ENCODE measurements at regions not wholly inside any gene's neighbourhood (a gene's known extent, or its start where the extent isn't known, plus 50 kb on each side); places are given as distances from the start of the nearest gene placed in this dataset.

DNA sequence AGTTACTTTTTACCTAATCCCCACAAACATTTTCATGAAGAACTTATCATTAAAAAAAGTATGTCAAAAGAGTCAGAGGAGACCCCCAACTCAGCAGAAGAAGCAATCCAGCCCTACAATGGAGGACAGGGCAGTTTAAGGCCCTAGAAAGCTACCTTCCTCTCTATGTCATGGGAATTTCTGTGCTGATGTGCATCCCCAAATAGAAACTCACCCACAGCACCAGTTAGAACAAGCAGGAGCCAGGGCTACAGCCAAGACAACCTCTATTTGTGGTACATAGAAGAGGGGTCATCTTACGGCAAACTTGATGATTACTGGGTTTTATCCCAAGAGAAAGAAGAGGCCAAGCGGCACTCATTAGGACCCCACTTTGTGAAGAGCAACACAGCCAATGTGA, 160.9 kb upstream of the CCDC150 start:
- H3K4me2 ChIP-seq (ENCODE audit: low read length), result no peak overlapping the region
- no peak overlapping the region for H3K27ac Mint-ChIP-seq (ENCODE audit: unreplicated experiment)
- H3K27ac ChIP-seq (ENCODE audit: low read depth, low read length), result no peak overlapping the region
- H3K9me3 ChIP-seq (ENCODE audit: insufficient read depth, low read depth, low read length), result no peaks in the 10 kb centered on the region
- H3K36me3 Mint-ChIP-seq (ENCODE audit: low read depth, unreplicated experiment), result no peaks in the 10 kb centered on the region
- H2AFZ ChIP-seq (ENCODE audit: low read depth, low read length), result no peak overlapping the region
- H3K4me1 ChIP-seq (ENCODE audit: insufficient read depth, low read length), result peaks cover 11% of the 10 kb centered on the region
- H3K27me3 ChIP-seq (ENCODE audit: insufficient read depth, low read length), result no peaks in the 10 kb centered on the region
- peaks cover 17% of the 10 kb centered on the region for H3K4me1 Mint-ChIP-seq (ENCODE audit: low read depth, unreplicated experiment)
- no peaks in the 10 kb centered on the region for H4K20me1 ChIP-seq (ENCODE audit: insufficient read depth, low read length)
- peaks cover 4% of the 10 kb centered on the region for H3K27me3 Mint-ChIP-seq (ENCODE audit: low read depth, unreplicated experiment)
- FAIRE-seq (no peak), DNase-seq (ENCODE audit: low read depth) (no peak)
- TF ChIP-seq CTCF (IDR thresholded peaks at IDR 0.05; ENCODE audit: insufficient read depth, low read depth, low read length) (no peak), EZH2 (IDR thresholded peaks at IDR 0.05; ENCODE audit: insufficient read depth, low read length) (no peak)
- H3K9me3 Mint-ChIP-seq (ENCODE audit: unreplicated experiment), result peaks cover 2% of the 10 kb centered on the region
- H3K4me3 Mint-ChIP-seq (ENCODE audit: unreplicated experiment), result no peak overlapping the region
- no peak overlapping the region for H3K9ac ChIP-seq (ENCODE audit: low read length)
- no peaks in the 10 kb centered on the region for H3K79me2 ChIP-seq (ENCODE audit: insufficient read depth, low read length)
- H3K36me3 ChIP-seq (ENCODE audit: insufficient read depth, low read length), result no peaks in the 10 kb centered on the region
- H3K4me3 ChIP-seq (ENCODE audit: insufficient read depth, low read depth, low read length), result no peak overlapping the region

DNA sequence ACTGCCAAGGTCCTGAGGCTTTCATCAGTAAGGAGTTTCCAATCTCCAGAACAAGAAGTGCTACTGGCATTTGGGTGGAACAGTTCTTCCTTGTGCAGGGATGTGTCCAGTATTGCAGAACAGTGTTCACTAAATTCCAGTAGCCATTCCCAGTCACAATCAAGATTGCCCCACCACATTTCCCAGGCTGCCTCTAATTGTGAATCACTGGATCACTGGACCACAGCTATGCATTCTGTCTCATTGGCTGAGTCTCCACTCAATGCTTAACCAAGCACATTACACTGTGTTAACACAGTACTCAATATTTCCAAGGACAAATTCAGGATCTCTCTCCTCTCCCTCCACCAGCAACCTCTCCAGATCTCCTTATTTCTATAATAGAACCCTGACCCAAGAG, 160.2 kb upstream of the CCDC150 start:
- H3K27me3 ChIP-seq (ENCODE audit: insufficient read depth, low read length), result no peaks in the 10 kb centered on the region
- H4K20me1 ChIP-seq (ENCODE audit: insufficient read depth, low read length), result no peaks in the 10 kb centered on the region
- TF ChIP-seq EZH2 (IDR thresholded peaks at IDR 0.05; ENCODE audit: insufficient read depth, low read length), result no peak
- no peak for TF ChIP-seq CTCF (IDR thresholded peaks at IDR 0.05; ENCODE audit: insufficient read depth, low read depth, low read length)
- H3K9ac ChIP-seq (ENCODE audit: low read length), result no peak overlapping the region
- Mint-ChIP-seq H3K36me3 (ENCODE audit: low read depth, unreplicated experiment) (no peaks in the 10 kb centered on the region), H3K27ac (ENCODE audit: unreplicated experiment) (peak overlapping the region; percentile 70), H3K27me3 (ENCODE audit: low read depth, unreplicated experiment) (peaks cover 6% of the 10 kb centered on the region), H3K4me1 (ENCODE audit: low read depth, unreplicated experiment) (peaks cover 17% of the 10 kb centered on the region), H3K9me3 (ENCODE audit: unreplicated experiment) (peaks cover 2% of the 10 kb centered on the region), H3K4me3 (ENCODE audit: unreplicated experiment) (no peak overlapping the region)
- no peak overlapping the region for H2AFZ ChIP-seq (ENCODE audit: low read depth, low read length)
- H3K4me1 ChIP-seq (ENCODE audit: insufficient read depth, low read length), result peaks cover 11% of the 10 kb centered on the region
- no peaks in the 10 kb centered on the region for H3K36me3 ChIP-seq (ENCODE audit: insufficient read depth, low read length)
- peak; percentile 76 for FAIRE-seq
- no peak overlapping the region for H3K4me2 ChIP-seq (ENCODE audit: low read length)
- DNase-seq (ENCODE audit: low read depth), result peak; percentile 85
- no peak overlapping the region for H3K4me3 ChIP-seq (ENCODE audit: insufficient read depth, low read depth, low read length)
- no peak overlapping the region for H3K27ac ChIP-seq (ENCODE audit: low read depth, low read length)
- H3K9me3 ChIP-seq (ENCODE audit: insufficient read depth, low read depth, low read length), result no peaks in the 10 kb centered on the region
- no peaks in the 10 kb centered on the region for H3K79me2 ChIP-seq (ENCODE audit: insufficient read depth, low read length)

GRCh38 chr2:196480653-196481323, 158.7 kb upstream of the CCDC150 start:
- no peak overlapping the region for H2AFZ ChIP-seq (ENCODE audit: low read depth, low read length)
- H3K4me1 Mint-ChIP-seq (ENCODE audit: low read depth, unreplicated experiment), result peaks cover 17% of the 10 kb centered on the region
- TF ChIP-seq CTCF (IDR thresholded peaks at IDR 0.05; ENCODE audit: insufficient read depth, low read depth, low read length) (no peak), EZH2 (IDR thresholded peaks at IDR 0.05; ENCODE audit: insufficient read depth, low read length) (no peak)
- H3K27me3 ChIP-seq (ENCODE audit: insufficient read depth, low read length), result no peaks in the 10 kb centered on the region
- H3K36me3 ChIP-seq (ENCODE audit: insufficient read depth, low read length), result no peaks in the 10 kb centered on the region
- no peak overlapping the region for H3K27ac Mint-ChIP-seq (ENCODE audit: unreplicated experiment)
- no peak overlapping the region for H3K27ac ChIP-seq (ENCODE audit: low read depth, low read length)
- peaks cover 11% of the 10 kb centered on the region for H3K4me1 ChIP-seq (ENCODE audit: insufficient read depth, low read length)
- no peaks in the 10 kb centered on the region for H4K20me1 ChIP-seq (ENCODE audit: insufficient read depth, low read length)
- no peaks in the 10 kb centered on the region for H3K36me3 Mint-ChIP-seq (ENCODE audit: low read depth, unreplicated experiment)
- H3K4me3 ChIP-seq (ENCODE audit: insufficient read depth, low read depth, low read length), result no peak overlapping the region
- H3K4me2 ChIP-seq (ENCODE audit: low read length), result no peak overlapping the region
- H3K9me3 ChIP-seq (ENCODE audit: insufficient read depth, low read depth, low read length), result no peaks in the 10 kb centered on the region
- H3K27me3 Mint-ChIP-seq (ENCODE audit: low read depth, unreplicated experiment), result peaks cover 4% of the 10 kb centered on the region
- H3K9ac ChIP-seq (ENCODE audit: low read length), result no peak overlapping the region
- peaks cover 2% of the 10 kb centered on the region for H3K9me3 Mint-ChIP-seq (ENCODE audit: unreplicated experiment)
- FAIRE-seq (peak; percentile 41), DNase-seq (ENCODE audit: low read depth) (peak; percentile 20)
- no peaks in the 10 kb centered on the region for H3K79me2 ChIP-seq (ENCODE audit: insufficient read depth, low read length)
- no peak overlapping the region for H3K4me3 Mint-ChIP-seq (ENCODE audit: unreplicated experiment)
